ENCODE measurements at regions not wholly inside any gene's neighbourhood (a gene's known extent, or its start where the extent isn't known, plus 50 kb on each side); places are given as distances from the start of the nearest gene placed in this dataset.
"Not testable (repeated sequence)": the region's sequence is repeated elsewhere in the genome, so short reads cannot be mapped to it uniquely, and the experiment has no call there.

DNA sequence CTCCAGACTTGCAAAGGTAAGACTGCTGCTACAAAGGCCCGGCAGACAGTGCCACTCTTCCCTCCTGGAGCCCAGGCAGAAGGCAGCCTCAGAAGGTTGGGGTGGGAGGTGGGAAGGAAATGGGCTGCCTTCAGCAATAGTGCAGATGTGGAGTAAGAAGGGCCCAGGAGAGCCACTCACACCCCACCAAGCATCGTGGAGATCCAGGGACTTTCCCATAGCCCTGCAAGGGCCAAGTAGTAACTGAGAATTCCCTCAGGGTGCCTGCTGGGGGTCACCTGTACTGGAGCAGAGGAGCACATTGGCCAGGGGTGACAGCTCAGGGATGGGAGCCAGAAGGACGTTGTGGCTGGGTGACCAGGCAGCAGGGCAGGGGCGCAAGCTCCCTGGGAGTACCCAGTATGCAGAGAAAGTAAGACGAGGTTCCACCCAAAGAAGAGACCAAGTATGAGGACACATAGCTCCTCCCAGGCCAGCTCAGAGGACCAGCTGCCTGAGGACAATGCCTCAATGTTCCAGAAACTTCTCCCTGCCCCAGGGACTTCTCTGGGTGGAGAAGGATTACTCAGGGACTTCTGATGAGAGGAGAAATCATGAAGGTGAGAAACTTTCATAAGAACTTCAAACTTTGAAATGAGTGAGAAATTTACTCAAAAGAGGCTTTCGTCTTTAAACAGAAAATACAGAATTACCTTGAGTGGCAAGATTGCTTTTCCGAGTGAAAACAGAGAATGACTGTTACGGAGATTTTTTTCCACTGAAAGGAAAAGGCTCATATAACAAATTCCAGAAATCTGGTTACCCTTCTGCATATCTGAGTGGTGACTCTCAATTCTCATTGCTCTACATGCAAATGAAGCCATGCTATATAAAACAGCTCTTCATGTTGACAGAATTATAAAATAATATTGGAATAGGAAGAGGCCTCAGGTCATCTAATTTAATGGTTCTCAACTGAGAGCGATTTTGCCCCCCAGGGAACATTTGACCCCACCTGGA, 87.9 kb upstream of the TRIO start:
- DNase-seq (ENCODE audit: low spot score), result no peak

DNA sequence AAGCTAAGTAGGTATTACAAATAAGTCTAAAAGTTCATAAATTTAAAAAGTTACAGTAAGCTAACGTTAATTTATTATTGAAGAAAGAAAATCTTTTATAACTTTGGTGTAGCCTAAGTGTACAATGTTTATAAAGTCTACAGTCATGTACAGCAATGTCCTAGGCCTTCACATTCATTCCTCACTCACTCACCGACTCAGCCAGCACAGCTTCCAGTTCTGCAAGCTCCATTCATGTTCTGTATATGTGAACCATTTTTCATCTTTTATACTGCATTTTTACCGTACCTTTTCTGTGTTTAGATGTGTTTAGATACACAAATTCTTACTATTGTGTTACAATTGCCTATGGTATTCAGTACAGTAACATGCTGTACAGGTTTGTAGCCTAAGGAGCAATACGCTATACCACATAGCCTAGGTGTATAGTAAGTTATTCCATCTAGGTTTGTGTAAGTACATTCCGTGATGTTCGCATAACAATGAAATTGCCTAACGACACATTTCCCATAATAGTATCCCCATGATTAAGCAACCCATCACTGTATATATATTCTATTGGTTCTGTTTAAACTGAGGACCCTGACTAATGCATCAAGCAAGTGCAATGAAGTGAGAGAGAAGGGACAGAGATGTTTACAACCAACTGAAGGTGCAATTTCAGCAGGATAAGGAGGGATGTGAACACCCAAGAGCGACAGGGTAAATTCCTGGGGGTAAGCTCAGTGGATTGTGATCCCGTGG, 88.9 kb upstream of the TRIO start:
- DNase-seq (ENCODE audit: low spot score), result no peak

DNA sequence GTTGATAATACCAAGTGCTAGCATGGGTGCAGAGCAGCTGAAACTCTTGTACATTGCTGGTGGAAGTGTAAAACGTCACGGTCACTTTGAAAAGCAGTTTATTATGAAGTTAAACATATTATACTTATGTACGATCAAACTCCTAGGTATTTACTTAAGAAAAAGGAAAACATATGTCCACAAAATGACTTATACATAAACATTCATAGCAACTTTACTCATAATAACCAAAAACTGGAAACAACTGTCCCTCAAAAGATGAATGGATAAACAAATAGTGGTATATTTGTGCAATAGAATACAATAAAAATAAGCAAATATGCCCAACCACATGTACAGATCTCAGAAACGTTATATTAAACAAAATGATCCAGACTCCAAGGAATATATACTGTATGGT, 92.3 kb upstream of the TRIO start:
- DNase-seq (ENCODE audit: low spot score), result no peak

DNA sequence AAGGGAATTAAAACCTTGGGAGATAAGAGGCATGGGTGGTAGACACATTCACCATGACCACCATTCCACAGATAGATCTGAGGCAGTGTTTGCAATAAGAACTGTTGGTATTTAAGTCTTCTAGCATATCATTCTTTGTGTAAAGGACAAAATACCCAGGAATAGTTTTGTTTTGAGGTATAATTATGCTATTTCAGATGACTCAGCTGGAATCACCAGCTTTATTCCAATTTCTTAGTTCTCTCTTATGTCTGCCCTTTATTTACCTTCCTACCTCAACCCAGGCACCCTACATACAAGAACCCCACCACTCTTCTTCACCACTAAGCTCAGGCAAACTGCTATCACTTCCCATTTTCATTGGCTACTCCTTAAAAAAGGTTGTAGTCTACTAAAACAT, 94.7 kb upstream of the TRIO start:
- DNase-seq (ENCODE audit: low spot score), result no peak

DNA sequence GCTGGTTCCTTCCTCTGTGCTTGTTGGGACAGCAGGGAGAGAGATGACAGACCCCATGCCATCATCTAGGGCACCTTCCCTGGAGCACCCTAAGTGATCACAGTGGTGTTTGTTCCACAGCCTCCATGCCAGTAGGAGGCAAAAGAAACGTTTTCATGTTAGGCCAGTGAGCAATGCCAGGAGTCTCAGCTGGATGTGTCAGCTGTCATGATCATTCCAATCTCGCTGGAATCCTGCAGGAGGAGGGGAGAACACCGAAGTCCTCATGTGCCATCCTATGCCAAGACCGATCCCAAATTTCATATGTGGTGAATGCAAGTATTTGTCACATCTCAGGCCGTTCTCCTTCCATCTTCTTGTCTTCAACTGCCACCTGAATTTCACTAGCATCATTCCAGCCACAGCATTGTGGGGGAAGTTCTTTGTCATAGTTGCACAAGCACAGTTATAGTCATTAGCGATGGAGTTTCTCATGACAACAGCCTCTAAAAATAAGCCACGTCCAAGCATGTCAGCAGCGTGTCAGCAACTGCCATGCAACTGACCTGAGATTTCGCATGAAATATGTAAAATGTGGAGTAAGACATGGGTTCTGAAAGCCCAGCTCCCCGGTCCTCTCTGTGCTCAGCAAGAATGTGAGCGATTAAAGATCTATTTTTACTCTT, 97.2 kb upstream of the DNAH5 start:
- DNase-seq (ENCODE audit: low spot score), result no peak

DNA sequence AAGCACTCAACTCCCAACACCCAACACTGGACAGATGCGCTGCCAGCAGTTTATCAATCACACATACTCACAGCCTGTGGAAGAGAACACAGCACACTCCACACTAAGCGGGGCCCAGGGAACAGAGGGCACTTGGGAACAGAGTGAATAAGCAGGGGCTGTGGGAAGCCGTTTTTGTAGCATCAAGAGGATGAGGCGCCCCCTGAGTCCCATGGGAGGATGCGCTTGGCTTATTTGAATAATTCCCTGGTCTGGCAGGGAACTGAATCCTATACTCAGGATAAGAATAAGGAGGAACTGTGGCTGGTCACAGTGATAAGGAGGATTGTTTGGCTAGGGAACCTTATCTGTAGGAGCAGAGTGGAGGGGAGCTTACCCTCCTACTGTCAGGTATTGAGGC, 96.1 kb upstream of the DNAH5 start:
- no peak for DNase-seq (ENCODE audit: low spot score)

DNA sequence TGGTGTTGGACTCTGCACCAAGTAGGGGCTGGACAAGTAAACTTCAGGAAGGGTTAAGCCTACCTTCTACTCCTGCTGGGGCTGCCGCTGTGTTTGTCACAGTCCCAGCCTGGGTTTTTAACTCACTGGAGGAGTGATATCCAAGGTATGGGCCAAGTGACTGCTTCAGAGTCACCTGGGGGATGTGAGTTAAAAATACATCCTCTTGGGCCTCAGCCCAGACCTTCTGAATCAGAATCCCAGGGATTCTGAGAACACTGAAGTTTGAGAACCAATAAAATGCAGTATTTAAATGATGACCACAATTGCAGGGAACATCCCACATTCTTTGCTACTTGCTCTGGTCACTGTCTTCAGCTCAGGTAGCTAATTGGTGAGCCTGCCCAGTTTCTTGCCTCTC, 95.1 kb upstream of the DNAH5 start:
- no peak for DNase-seq (ENCODE audit: low spot score)

DNA sequence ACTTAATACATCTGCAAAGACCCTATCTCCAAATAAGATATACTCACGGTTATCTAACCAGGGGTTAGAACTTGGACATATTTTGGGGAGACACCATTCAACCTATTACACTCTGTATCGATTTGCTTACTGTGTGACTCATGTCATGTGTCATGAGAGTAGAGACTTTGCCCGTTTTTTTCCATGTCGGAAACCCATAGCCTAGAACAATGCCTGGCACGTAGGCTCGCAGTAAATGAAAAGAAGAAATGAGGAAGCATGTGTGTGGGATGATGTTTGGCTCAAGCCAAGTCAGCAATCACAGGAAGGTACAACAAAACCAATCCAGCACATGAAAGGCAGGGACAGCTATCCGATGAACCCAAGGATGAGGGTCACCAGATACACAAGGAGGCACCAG, 94.6 kb upstream of the DNAH5 start:
- DNase-seq (ENCODE audit: low spot score), result no peak

DNA sequence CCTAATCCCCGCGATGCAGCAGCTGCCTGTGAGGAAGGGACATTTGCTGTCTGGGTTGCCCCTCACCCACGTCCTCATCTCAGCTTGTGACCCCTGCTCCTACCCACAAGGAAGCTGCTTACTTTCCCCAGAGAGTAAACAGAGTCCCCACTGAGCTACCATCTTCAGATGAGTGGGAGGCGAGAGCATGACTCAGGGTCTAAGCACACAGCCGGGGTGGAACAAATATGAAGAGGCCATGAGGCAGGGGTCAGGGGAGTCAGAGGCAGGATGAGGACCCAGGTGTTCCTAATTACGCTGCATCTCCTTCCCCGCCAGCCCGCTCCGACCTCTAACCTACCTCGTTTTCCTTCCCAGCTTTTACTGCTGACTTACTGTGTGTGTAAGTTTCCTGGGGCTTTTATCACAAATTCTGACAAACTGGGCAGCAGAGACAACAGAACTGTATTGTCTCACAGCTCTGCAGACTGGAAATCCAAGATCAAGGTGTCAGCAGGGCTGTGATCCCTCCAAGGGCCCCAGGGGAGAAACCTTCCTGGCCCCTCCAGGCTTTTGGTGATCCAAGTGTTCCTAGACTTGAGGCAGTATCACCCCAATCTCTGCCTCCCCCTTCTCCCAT, 94.0 kb upstream of the DNAH5 start:
- no peak for DNase-seq (ENCODE audit: low spot score)

DNA sequence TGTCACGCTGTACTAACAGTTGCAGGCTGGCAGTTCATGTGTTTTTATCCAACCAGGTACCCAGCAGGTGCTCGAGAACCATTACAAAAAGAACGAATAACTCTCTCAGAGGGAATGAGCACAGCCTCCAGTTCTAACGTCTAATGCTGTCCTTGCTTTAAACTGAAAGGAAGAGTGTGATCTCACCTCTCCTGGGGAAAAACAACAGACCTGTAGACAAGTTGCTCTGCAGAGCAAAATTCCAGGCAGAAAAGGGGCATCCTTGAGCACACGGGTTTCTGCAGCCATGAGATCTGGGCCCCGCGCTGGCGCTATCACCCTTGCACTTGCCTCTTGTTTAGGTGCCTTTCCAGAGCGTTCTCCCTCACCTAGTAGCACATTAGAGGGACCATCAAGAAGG, 92.5 kb upstream of the DNAH5 start:
- no peak for DNase-seq (ENCODE audit: low spot score)

DNA sequence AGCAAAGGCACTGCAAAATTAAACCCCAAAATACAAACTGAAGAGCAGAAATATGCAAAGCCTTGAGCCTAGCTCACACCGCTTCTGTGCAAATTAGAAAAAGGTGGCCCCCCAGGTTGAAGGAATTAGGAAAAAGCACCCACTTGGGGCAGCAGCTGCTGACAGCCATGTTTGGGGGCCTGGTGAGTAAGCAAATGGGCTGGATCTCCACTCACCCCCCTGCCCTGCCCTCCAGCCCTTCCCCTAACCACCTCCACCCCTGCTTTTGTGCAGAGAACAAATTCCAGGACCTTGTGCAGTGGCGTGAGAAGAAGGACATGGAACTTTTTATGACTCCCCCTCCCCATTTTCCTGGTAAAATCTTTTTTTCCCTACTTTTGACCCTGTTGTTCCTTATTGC, 92.0 kb upstream of the DNAH5 start:
- DNase-seq (ENCODE audit: low spot score), result no peak

DNA sequence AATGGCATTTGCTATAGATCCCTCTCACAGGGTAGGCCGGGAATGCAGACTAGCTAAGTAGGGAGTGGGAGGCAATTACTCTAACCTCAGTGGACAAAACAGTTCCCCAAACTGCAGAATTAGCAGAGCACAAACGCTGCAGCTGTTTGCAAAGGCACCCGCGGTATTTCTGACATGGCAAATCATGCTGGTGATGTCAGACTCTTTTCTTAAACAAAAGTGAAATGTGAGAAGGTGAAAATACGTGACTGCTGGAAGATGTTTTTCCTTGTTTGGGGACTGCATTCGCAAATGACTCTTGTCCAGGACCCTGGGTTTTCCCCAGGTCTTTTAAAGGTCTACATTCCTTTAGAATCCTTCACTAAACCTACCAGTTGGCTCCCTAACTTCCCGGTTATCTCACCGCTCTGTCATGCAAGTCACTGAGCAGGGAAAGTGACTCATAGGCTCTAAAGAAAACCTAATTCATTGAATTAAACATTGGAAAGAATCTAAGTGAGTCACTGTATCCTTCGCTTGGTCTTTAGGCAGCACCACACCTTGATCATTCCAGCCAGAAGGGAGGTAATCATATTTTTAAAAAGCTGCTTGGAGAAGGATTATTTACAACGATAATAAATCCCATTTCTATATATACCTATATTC, 91.5 kb upstream of the DNAH5 start:
- DNase-seq (ENCODE audit: low spot score), result no peak

DNA sequence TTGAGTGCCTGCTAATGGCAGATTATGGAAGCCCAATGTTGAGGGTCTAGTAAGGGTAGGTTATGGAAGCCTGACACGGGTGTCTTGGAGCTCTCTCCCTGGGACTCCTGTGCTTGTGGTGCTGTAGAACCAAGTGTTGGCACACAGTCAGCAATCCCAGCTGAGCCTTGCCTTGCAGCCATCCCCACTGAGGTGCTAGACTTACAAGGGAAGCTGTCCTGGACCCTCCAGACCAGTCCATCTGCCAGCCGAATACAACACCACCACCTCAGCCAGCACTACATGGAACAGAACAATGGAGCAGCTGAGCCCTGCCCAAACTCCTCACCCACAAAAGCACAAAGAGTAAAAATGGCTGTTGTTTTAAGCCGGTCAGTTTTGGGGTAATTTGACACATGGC, 90.5 kb upstream of the DNAH5 start:
- DNase-seq (ENCODE audit: low spot score), result no peak

DNA sequence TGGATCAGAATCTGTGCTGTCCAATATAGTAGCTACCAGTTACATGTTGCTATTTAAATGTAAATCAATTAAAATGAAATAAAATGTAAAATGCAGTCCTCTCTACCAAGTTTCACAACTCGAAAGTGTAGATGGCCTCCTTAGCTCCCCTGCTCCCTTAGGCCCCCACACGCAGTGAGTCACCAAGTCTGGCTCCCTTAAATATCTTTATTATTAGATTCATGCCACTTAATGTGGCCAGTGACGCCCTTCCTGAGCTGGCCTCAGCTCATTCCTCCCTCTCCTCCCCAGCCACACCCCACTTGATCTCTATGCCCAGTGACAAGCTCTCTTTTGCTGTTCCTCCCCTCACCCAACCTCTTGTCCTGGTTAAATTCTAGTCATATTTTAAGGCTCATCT, 88.4 kb upstream of the DNAH5 start:
- no peak for DNase-seq (ENCODE audit: low spot score)

DNA sequence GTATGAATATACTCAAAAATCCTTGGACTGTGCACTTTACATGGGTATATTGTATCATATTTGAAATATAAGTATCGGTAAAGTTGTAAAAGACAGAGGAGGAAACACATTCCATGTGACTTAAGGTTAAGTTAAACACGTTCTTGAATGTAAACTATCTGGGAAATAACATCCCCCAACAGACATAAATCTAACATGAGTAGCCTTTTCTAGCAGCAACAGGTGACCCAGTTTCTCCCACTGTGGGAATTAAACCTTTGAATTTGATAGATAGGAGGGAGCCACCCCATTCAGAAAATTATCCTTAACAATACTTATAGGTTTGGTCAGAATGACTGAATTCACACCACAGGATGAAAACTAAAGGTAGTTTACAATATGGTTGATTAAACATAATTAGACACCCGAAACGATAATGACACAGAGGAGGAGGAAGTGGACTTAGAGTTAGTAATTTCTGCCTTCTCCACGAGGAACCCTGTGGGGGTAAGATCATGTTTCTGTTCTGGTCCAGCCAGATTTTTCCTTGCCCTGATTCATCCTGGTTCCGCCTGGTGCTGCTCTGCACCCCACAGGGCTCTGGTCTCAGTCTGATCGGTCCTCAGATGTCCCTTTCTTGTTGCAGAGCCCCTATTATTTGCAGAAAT, 84.6 kb upstream of the DNAH5 start:
- DNase-seq (ENCODE audit: low spot score), result no peak

DNA sequence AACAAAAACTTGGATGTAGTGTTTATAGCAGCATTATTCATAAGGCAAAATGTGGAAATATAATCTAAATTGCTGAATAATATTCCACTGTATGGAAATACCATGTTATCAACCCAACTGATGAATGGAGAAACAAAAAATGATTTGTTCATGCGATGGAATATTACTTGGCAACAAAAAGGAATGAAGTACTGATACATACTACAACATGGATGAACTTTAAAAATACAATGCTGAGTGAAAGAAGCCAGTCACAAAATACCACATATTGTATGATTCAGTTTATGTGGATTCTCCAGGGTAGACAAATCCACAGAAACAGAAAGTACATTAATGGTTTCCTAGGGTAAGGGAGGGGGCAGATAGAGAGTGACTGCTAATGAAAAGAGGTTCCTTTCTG, 83.7 kb upstream of the DNAH5 start:
- DNase-seq (ENCODE audit: low spot score), result no peak

DNA sequence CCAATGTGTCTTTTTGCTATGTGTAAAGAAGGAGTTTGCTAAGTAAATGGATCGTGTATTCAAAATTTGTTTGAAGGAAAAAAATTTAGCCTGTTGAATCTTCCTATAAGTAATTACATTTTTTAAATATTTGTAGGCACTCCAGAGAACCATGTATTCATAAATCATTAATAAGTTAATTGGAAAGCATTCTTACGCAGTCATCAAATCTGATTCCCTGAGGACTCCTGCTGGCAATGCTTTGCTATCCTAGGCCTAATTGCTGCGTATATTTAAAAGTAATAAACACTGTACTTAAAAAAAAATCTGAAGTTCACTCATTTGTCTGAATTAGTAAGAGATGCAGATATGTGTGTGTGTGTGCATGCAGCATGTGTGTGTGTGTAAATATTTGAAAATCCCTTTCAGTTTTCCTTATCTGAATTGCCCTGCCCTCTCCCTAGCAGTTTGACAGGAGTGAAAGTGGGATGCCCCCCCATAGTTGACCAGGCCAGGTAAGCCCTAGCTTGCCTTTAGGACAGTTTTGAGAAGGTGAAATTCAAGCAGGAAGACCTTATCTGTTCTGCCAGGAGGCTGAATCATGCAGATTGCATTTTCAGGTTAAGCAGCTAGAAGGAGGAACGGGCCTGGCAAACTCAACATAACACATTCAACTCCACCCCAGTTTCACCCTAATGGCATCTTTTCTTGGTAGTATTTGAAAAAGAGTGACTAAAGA, 81.2 kb upstream of the DNAH5 start:
- no peak for DNase-seq (ENCODE audit: low spot score)

DNA sequence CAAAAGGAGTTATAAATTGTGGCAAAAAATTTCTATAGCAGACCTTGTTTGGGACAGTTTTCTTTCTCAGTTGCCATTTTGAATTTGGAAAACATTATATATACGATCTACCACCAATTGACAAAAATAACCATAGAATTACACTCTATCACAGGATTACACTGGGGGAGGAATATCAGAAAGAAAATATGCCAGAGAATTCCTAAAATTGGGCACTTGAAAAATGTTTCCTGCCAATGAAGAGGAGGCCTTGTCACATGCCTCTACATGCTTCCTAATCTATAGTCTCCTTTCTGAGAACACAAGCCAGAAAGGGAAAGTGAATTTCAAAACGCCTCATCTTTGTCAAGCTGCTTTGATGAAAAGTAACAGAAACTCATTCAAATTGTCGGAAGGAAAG, 78.5 kb upstream of the DNAH5 start:
- DNase-seq (ENCODE audit: low spot score), result no peak

DNA sequence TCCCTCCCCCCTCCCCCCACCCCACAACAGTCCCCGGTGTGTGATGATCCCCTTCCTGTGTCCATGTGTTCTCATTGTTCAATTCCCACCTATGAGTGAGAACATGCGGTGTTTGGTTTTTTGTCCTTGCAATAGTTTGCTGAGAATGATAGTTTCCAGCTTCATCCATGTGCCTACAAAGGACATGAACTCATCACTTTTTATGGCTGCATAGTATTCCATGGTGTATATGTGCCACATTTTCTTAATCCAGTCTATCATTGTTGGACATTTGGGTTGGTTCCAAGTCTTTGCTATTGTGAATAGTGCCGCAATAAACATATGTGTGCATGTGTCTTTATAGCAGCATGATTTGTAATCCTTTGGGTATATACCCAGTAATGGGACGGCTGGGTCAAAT, 76.5 kb upstream of the DNAH5 start:
- not testable (repeated sequence) for DNase-seq (ENCODE audit: low spot score)

DNA sequence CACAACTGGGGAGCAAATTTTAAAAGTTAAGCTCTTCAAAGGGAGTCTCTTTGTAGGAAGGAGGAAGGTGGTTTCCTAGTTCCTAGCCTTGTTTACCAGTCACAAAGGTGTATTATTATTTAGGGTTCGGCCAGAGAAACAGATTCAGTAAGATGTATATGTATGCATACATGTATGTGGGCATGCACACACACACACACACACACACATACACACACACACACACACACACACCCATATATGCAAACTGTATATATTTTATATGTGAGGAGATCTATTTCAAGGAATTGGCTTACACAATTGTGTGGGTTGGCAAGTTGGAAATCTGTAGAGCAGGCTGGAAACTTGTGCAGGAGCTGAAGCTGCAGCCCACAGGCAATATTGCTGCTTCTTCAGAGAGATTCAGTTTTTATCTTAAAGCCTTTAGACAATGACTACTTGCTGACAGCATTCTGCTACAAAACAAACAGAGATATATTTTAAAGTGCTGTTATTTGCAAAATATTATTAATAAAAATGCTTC, 75.3 kb upstream of the DNAH5 start:
- no peak for DNase-seq (ENCODE audit: low spot score)

Data from globus pallidus (tissue), 1 donor.